Stimulated activated naive CD8-positive, alpha-beta T cell treated with anti-CD3 and anti-CD28 coated beads, Interleukin-15, amount 100 ng/mL, for 72 hours (primary cell): ENCODE measurements at regions not wholly inside any gene's neighbourhood (a gene's known extent, or its start where the extent isn't known, plus 50 kb on each side); places are given as distances from the start of the nearest gene placed in this dataset.
A peak's percentile ranks its signal among the peaks of the same experiment; 100 is the strongest.

Source experiments
- ATAC-seq: fragments of 150-1000 bp; cut with Tn5 transposase; 2 replicates; pipeline ENCODE4 v1.10.0; 2021; ENCODE audit warnings: mild to moderate bottlenecking, moderate library complexity
- DNase-seq, 2 donors: peaks; one replicate each; pipeline ENCODE4 v3.0.0; 2021 to 2022
- H3K27ac Mint-ChIP-seq, 2 donors: one replicate each; pipeline ENCODE4 v1.8.0; 2022; ENCODE audit warnings: mild to moderate bottlenecking in 2 of 2, mixed read lengths in 2 of 2, moderate library complexity in 2 of 2
- H3K27me3 Mint-ChIP-seq: one replicate; pipeline ENCODE4 v1.8.0; 2022; ENCODE audit warnings: mixed read lengths
- H3K4me1 Mint-ChIP-seq: one replicate; pipeline ENCODE4 v1.8.0; 2022; ENCODE audit warnings: mild to moderate bottlenecking, mixed read lengths
- H3K4me3 Mint-ChIP-seq, 2 donors: one replicate each; pipeline ENCODE4 v1.8.0; 2022; ENCODE audit warnings: mild to moderate bottlenecking in 2 of 2, mixed read lengths in 2 of 2, moderate library complexity in 1 of 2
- H3K9me3 Mint-ChIP-seq, 2 donors: one replicate each; pipeline ENCODE4 v1.8.0; 2022; ENCODE audit warnings: mixed read lengths in 2 of 2

- Mint-ChIP-seq H3K9me3 (peaks cover 33 to 38% of the 10 kb centered on the region in 2 donors), H3K4me3 (no peak overlapping the region), H3K27me3 (peaks cover 22% of the 10 kb centered on the region), H3K4me1 (no peaks in the 10 kb centered on the region), H3K27ac (no peak overlapping the region)
- ATAC-seq (no peak), DNase-seq (no peak)
Observed at GRCh38 chr5:171570244-171570825, 150.9 kb downstream of the FGF18 start.

DNA sequence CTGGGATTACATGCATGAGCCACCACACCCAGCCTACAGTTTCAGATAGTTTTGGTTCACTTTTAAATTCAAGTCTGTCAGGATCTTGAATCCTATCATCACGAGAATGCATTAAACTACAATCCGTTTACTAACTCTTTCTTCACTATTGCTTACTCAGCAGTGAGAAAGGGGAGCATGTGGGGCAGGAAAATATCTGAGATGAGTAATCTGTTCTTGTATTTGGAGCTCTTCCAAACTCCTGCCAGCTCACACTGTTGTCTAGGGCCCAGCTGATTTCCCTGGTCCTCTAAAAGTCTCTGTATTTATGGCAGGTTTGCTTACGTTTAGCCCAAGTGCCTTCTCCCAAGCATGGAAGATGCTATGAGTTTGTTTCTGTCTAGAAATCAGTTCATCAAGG is 152.2 kb downstream of the FGF18 start:
- H3K9me3 Mint-ChIP-seq, result peaks cover 38 to 51% of the 10 kb centered on the region in 2 donors
- H3K4me1 Mint-ChIP-seq, result no peaks in the 10 kb centered on the region
- H3K27me3 Mint-ChIP-seq, result peaks cover 26% of the 10 kb centered on the region
- peak overlapping the region in 1 of 2 donors; percentile 62 for H3K27ac Mint-ChIP-seq
- ATAC-seq (no peak), DNase-seq (no peak)
- no peak overlapping the region for H3K4me3 Mint-ChIP-seq

GRCh38 chr5:171573021-171573420 is 153.6 kb downstream of the FGF18 start:
- H3K27me3 Mint-ChIP-seq, result peaks cover 27% of the 10 kb centered on the region

GRCh38 chr5:171573451-171574225 is 154.2 kb downstream of the FGF18 start:
- ATAC-seq (no peak), DNase-seq (no peak)
- H3K4me3 Mint-ChIP-seq, result no peak overlapping the region
- H3K27me3 Mint-ChIP-seq, result peaks cover 24% of the 10 kb centered on the region
- H3K9me3 Mint-ChIP-seq, result peaks cover 27 to 36% of the 10 kb centered on the region in 2 donors
- H3K4me1 Mint-ChIP-seq, result no peaks in the 10 kb centered on the region
- H3K27ac Mint-ChIP-seq, result no peak overlapping the region

More at GRCh38 chr5:171573021-171573420, 153.6 kb downstream of the FGF18 start:
- no peaks in the 10 kb centered on the region for H3K4me1 Mint-ChIP-seq
- no peak overlapping the region for H3K27ac Mint-ChIP-seq
- no peak for DNase-seq
- peaks cover 33 to 42% of the 10 kb centered on the region in 2 donors for H3K9me3 Mint-ChIP-seq
- no peak overlapping the region for H3K4me3 Mint-ChIP-seq
- ATAC-seq, result no peak

DNA sequence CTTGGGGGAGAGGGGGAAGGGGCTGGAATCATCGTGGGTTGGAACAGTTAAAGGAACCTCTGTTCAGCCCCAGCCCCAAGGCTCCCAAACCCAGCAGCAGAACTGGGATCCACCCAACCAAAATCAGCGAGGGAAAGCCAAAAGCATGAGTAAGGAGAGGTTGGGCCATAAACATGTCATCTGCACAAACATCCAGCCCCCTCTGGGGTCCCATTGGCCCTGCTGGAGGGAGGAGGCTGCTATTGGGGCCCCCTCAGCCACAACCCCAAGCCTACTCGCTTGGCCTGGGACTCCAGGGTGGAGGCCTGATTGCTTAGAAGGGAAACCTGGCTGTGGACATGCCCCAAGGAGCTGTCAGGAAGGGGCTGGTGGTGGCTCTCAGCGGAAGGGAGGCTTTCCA is 154.9 kb downstream of the FGF18 start:
- H3K4me1 Mint-ChIP-seq, result no peaks in the 10 kb centered on the region

GRCh38 chr5:171575386-171575785 is 155.9 kb downstream of the FGF18 start:
- ATAC-seq (no peak), DNase-seq (no peak)
- peaks cover 11% of the 10 kb centered on the region for H3K27me3 Mint-ChIP-seq
- peaks cover 10 to 21% of the 10 kb centered on the region in 2 donors for H3K9me3 Mint-ChIP-seq
- H3K27ac Mint-ChIP-seq, result no peak overlapping the region
- H3K4me3 Mint-ChIP-seq, result no peak overlapping the region
- H3K4me1 Mint-ChIP-seq, result no peaks in the 10 kb centered on the region

More for the DNA sequence above, 154.9 kb downstream of the FGF18 start:
- no peak for DNase-seq
- H3K27me3 Mint-ChIP-seq, result peaks cover 16% of the 10 kb centered on the region
- H3K4me3 Mint-ChIP-seq, result no peak overlapping the region
- no peak for ATAC-seq
- H3K9me3 Mint-ChIP-seq, result peaks cover 20 to 29% of the 10 kb centered on the region in 2 donors
- H3K27ac Mint-ChIP-seq, result no peak overlapping the region

- Mint-ChIP-seq H3K27ac (no peak overlapping the region), H3K4me1 (no peaks in the 10 kb centered on the region), H3K4me3 (no peak overlapping the region), H3K9me3 (peaks cover 9 to 21% of the 10 kb centered on the region in 2 donors), H3K27me3 (peaks cover 11% of the 10 kb centered on the region)
- DNase-seq, result no peak
- no peak for ATAC-seq
Observed at GRCh38 chr5:171575808-171576207, 156.4 kb downstream of the FGF18 start.

DNA sequence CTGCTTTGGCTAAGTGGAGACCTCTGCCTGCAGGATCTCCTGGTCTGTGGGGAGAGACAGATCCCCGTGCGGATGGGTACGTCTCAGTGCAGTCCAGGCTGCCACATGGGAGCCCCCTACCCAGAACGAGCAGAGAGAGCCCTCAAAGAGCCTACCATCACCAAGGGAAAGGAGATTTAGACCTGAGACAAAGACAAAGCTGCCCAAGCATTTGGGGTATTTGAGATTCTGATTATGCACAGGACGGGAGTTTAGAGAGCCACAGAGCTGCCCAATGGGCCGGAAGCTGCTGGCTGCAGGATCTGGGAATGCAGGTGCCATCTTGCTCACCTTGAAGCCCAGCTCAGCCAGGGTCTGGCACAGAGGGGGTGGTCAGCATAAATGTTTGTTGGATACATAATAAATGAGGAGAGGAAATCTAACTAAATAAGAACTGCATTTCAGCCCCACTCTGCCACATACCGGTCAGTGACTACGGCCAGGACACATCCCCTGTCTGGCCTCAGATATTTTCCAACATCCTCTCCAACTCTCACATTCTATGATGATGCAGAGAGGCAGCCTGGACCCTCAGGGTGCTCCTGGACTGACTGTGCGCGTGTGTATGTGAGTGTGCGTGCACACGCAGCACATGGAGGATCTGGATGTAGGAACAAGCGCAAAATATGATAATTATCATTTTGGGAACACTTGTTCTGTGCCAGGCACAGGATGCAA is 157.8 kb downstream of the FGF18 start:
- Mint-ChIP-seq H3K4me1 (no peaks in the 10 kb centered on the region), H3K27me3 (peaks cover 11% of the 10 kb centered on the region), H3K4me3 (no peak overlapping the region), H3K27ac (no peak overlapping the region), H3K9me3 (peaks cover 9 to 20% of the 10 kb centered on the region in 2 donors)
- no peak for DNase-seq
- no peak for ATAC-seq

GRCh38 chr5:171578049-171578828 is 158.8 kb downstream of the FGF18 start:
- Mint-ChIP-seq H3K4me1 (no peaks in the 10 kb centered on the region), H3K9me3 (peaks cover 9 to 13% of the 10 kb centered on the region in 2 donors), H3K27me3 (peaks cover 11% of the 10 kb centered on the region), H3K27ac (no peak overlapping the region), H3K4me3 (no peak overlapping the region)
- DNase-seq (no peak), ATAC-seq (no peak)

GRCh38 chr5:171578829-171579491 is 159.5 kb downstream of the FGF18 start:
- DNase-seq (no peak), ATAC-seq (no peak)
- H3K4me3 Mint-ChIP-seq, result no peak overlapping the region
- no peaks in the 10 kb centered on the region for H3K4me1 Mint-ChIP-seq
- peaks cover 9 to 13% of the 10 kb centered on the region in 2 donors for H3K9me3 Mint-ChIP-seq
- no peak overlapping the region for H3K27ac Mint-ChIP-seq
- H3K27me3 Mint-ChIP-seq, result peaks cover 11% of the 10 kb centered on the region

DNA sequence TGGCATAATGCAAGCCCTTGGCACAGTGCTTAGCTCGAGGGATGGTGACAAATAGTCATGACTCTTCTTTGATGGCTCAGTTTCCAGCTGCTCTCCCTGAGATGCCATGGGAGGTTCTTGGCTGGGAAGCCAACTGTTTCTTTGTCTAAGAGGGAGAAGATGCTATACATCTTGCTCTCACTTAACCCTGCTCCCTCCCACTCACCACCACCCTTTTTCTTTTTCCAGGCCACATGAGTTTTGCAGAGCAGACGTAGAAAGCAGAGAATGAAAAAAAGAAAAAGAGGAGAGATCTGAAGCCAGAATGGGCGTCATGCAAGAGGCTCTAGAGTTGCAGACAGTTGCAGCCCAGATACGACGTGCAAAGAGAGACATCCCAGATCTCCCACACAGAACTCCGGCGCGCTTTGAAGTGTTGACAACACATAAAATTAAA is 160.5 kb downstream of the FGF18 start:
- DNase-seq (no peak), ATAC-seq (no peak)
- peaks cover 9 to 13% of the 10 kb centered on the region in 2 donors for H3K9me3 Mint-ChIP-seq
- H3K27ac Mint-ChIP-seq, result peak overlapping the region in 1 of 2 donors; percentile 20
- H3K4me3 Mint-ChIP-seq, result no peak overlapping the region
- H3K27me3 Mint-ChIP-seq, result peaks cover 18% of the 10 kb centered on the region
- no peaks in the 10 kb centered on the region for H3K4me1 Mint-ChIP-seq

DNA sequence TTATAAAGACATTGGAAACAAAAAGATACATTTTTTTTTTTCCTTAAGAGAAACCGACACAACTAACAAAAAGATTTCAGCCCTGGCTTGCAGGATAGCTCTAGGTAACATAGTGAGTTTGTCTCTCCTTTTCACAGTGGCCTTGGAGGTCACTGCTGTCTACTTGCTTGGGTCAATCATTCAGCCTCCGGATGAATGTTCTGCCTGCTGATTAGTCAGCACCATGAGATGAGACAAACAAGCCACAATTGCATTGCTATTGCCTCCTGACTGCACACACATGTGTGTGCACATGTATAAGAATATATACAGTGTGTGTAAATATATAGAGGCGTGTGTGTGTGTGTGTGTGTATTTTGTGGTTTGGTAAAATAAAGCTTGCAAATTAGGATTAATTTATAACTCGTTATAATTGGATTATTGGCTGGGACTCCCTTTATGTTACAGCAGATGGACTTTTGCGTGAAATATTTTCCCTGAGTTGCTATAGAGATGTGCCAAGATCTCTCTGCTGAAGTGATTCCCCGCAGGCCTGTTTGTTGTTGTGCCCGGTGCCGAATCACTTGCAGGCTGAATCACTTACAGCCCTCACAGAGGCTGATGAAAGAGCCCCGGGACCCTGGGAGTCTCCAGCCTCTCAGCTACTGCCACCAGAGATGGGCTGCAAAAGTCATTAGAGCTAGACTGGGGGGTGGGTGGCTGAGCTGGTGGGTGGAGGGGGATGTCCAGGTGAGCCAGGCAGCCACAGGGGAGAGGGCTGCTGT is 161.2 kb downstream of the FGF18 start:
- DNase-seq, result no peak
- no peak overlapping the region for H3K4me3 Mint-ChIP-seq
- H3K4me1 Mint-ChIP-seq, result no peaks in the 10 kb centered on the region
- peaks cover 18% of the 10 kb centered on the region for H3K27me3 Mint-ChIP-seq
- no peak for ATAC-seq
- no peak overlapping the region for H3K27ac Mint-ChIP-seq
- H3K9me3 Mint-ChIP-seq, result peaks cover 9 to 11% of the 10 kb centered on the region in 2 donors

- H3K4me3 Mint-ChIP-seq, result no peak overlapping the region
- peaks cover 0 to 2% of the 10 kb centered on the region in 2 donors for H3K9me3 Mint-ChIP-seq
- DNase-seq (no peak), ATAC-seq (no peak)
- no peaks in the 10 kb centered on the region for H3K4me1 Mint-ChIP-seq
- peaks cover 16% of the 10 kb centered on the region for H3K27me3 Mint-ChIP-seq
- H3K27ac Mint-ChIP-seq, result no peak overlapping the region
Observed at GRCh38 chr5:171581781-171582180, 162.3 kb downstream of the FGF18 start.

GRCh38 chr5:171582849-171583248 is 163.4 kb downstream of the FGF18 start:
- H3K27me3 Mint-ChIP-seq, result peaks cover 17% of the 10 kb centered on the region
- H3K9me3 Mint-ChIP-seq, result no peaks in the 10 kb centered on the region
- no peaks in the 10 kb centered on the region for H3K4me1 Mint-ChIP-seq
- no peak overlapping the region for H3K27ac Mint-ChIP-seq
- H3K4me3 Mint-ChIP-seq, result no peak overlapping the region
- no peak for ATAC-seq
- no peak for DNase-seq
